SK-N-SH (cell line): ENCODE measurements at regions not wholly inside any gene's neighbourhood (a gene's known extent, or its start where the extent isn't known, plus 50 kb on each side); places are given as distances from the start of the nearest gene placed in this dataset.

Experiments
- CTCF ChIP-seq: fragments of 200-600 bp; sonication (generic); IDR thresholded peaks from 2 replicates; pipeline ENCODE4 v1.6.1; 2017; ENCODE audit warnings: antibody characterized with exemption, mild to moderate bottlenecking, moderate library complexity
- GABPA ChIP-seq: IDR thresholded peaks from 2 replicates; pipeline ENCODE4 v1.4.0; 2012; ENCODE audit warnings: low read depth, mild to moderate bottlenecking
- RFX5 ChIP-seq: IDR thresholded peaks from 2 replicates; pipeline ENCODE4 v1.6.1; 2012; ENCODE audit warnings: mild to moderate bottlenecking, improper control_type of control experiment, low read length
- RXRA ChIP-seq: IDR thresholded peaks from 2 replicates; pipeline ENCODE4 v1.4.0; 2012; ENCODE audit warnings: low read depth, mild to moderate bottlenecking, borderline replicate concordance
- YY1 ChIP-seq: IDR thresholded peaks from 2 replicates; pipeline ENCODE4 v1.4.0; 2012; ENCODE audit warnings: low read depth, mild to moderate bottlenecking

DNA sequence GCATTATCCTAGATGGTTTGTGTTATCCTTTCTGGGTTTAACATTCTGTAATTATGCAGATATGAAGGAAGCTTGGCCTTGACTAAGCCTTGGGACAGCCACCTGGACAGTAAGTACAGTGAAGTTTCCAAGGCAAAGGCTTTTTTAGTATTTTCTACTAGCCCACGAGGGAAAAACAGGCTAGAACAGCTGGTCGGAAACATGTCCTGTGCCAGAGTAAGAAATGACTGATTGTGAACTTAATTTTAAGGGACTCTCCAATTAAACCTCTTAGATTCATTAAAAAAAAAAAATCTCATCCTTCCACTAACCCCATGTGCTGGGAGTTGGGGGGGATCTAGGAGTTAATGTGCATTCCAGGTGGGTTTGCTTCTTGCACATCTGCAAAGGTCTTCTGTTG, 720.8 kb downstream of the SLC4A3 start:
- TF ChIP-seq YY1, result no peak
- no peak for TF ChIP-seq CTCF
- TF ChIP-seq RXRA, result no peak
- no peak for TF ChIP-seq GABPA
- no peak for TF ChIP-seq RFX5
